CD4-positive, alpha-beta T cell treated with Interleukin-12 subunit alpha and Interleukin-12 subunit beta, for 1 hour (primary cell): ENCODE measurements at regions not wholly inside any gene's neighbourhood (a gene's known extent, or its start where the extent isn't known, plus 50 kb on each side); places are given as distances from the start of the nearest gene placed in this dataset.

Experiments used
- DNase-seq: peaks from one replicate; pipeline ENCODE4 v3.0.0-alpha.2; 2020

GRCh38 chr15:98025237-98025636, 64.7 kb downstream of the ARRDC4 start:
- DNase-seq, result no peak

- no peak for DNase-seq
These were observed 74.2 kb downstream of the ARRDC4 start for GRCh38 chr15:98034731-98035130.

- DNase-seq, result no peak
These were observed 74.6 kb downstream of the ARRDC4 start for GRCh38 chr15:98035134-98035533.

- no peak for DNase-seq
These were observed 75.1 kb downstream of the ARRDC4 start for GRCh38 chr15:98035577-98036010.

- DNase-seq, result no peak
These were observed 79.1 kb downstream of the ARRDC4 start for GRCh38 chr15:98039596-98039995.

- DNase-seq, result no peak
These were observed 79.6 kb downstream of the ARRDC4 start for GRCh38 chr15:98040146-98040545.

- DNase-seq, result no peak
These were observed 82.9 kb downstream of the ARRDC4 start for GRCh38 chr15:98043160-98044014.

- DNase-seq, result no peak
These were observed 91.2 kb downstream of the ARRDC4 start for GRCh38 chr15:98051734-98052133.

- DNase-seq, result no peak
These were observed 97.0 kb downstream of the ARRDC4 start for GRCh38 chr15:98057453-98057852.

GRCh38 chr15:98062869-98063268, 102.4 kb downstream of the ARRDC4 start:
- no peak for DNase-seq

- DNase-seq, result no peak
These were observed 102.8 kb downstream of the ARRDC4 start for GRCh38 chr15:98063315-98063714.

GRCh38 chr15:98063871-98064270, 103.4 kb downstream of the ARRDC4 start:
- no peak for DNase-seq

- no peak for DNase-seq
These were observed 106.8 kb downstream of the ARRDC4 start for GRCh38 chr15:98067339-98067738.

- no peak for DNase-seq
These were observed 108.8 kb downstream of the ARRDC4 start for GRCh38 chr15:98069256-98069655.

- no peak for DNase-seq
These were observed 109.6 kb downstream of the ARRDC4 start for GRCh38 chr15:98070137-98070536.

- DNase-seq, result no peak
These were observed 111.3 kb downstream of the ARRDC4 start for GRCh38 chr15:98071786-98072185.

GRCh38 chr15:98075441-98075840, 114.9 kb downstream of the ARRDC4 start:
- DNase-seq, result no peak

GRCh38 chr15:98076021-98076816, 115.7 kb downstream of the ARRDC4 start:
- DNase-seq, result no peak

GRCh38 chr15:98077186-98077585, 116.7 kb downstream of the ARRDC4 start:
- no peak for DNase-seq

GRCh38 chr15:98080791-98081190, 120.3 kb downstream of the ARRDC4 start:
- DNase-seq, result no peak

- DNase-seq, result no peak
These were observed 122.9 kb downstream of the ARRDC4 start for GRCh38 chr15:98083203-98083910.

- peak; percentile 39 for DNase-seq
These were observed 124.6 kb downstream of the ARRDC4 start for GRCh38 chr15:98085003-98085639.
